Spleen (tissue), 7 donors: ENCODE measurements at regions not wholly inside any gene's neighbourhood (a gene's known extent, or its start where the extent isn't known, plus 50 kb on each side); places are given as distances from the start of the nearest gene placed in this dataset.

Source experiments
- POLR2AphosphoS5 ChIP-seq, 3 donors: sonication (generic); formaldehyde crosslinking; IDR thresholded peaks; one replicate each; pipeline ENCODE4 v1.5.1; 2017; ENCODE audit warnings: antibody characterized with exemption in 3 of 3
- TF ChIP-seq, protein P1 (sequence below), 11 experiments: fragments of 200-600 bp in 7 of 11; fragments of 450-650 bp in 4 of 11; sonication (generic) in 4 of 11; IDR thresholded peaks in 8 of 11; conservative IDR thresholded peaks in 3 of 11; 1 replicate in 7 of 11; 2 replicates in 4 of 11; pipeline versions ENCODE4 v1.4.0 to v1.8.0; 2016 to 2021; ENCODE audit warnings: antibody characterized with exemption in 11 of 11, inconsistent platforms in 4 of 11, mild to moderate bottlenecking in 1 of 11
- donor health status: DM: no; HTN: no; CAD: no; lungs with moderate emphysema.
- donor health status: DM: no; HTN: no; CAD: no.
- donor health status: DM: no; HTN: no; CAD: no.

DNA sequence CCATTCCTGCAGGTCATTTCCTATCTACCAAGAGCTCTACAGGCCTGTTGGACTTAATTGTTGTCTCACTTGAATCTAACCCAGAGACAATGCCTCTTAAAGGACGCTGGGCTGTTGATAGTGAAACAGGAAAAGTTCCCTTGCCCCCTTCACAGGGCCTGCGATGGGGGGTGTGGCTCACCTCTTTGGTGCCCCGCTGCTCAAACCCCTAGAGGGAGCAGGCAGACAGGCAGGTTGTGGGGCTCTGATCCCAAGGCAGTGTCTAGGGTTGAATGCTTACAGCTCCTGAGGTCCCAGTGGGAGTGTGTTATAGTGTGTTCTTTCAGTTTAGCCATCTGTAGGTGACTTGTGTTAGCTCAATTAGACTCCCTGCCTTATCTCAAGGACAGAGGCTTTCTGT lies 68.0 kb downstream of the OTOR start:
- TF ChIP-seq, protein P1, sequence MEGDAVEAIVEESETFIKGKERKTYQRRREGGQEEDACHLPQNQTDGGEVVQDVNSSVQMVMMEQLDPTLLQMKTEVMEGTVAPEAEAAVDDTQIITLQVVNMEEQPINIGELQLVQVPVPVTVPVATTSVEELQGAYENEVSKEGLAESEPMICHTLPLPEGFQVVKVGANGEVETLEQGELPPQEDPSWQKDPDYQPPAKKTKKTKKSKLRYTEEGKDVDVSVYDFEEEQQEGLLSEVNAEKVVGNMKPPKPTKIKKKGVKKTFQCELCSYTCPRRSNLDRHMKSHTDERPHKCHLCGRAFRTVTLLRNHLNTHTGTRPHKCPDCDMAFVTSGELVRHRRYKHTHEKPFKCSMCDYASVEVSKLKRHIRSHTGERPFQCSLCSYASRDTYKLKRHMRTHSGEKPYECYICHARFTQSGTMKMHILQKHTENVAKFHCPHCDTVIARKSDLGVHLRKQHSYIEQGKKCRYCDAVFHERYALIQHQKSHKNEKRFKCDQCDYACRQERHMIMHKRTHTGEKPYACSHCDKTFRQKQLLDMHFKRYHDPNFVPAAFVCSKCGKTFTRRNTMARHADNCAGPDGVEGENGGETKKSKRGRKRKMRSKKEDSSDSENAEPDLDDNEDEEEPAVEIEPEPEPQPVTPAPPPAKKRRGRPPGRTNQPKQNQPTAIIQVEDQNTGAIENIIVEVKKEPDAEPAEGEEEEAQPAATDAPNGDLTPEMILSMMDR (IDR thresholded peaks at IDR 0.05 in 8 of 11, conservative IDR thresholded peaks at IDR 0.05 in 3 of 11): no peak
- no peak for TF ChIP-seq POLR2AphosphoS5 (IDR thresholded peaks at IDR 0.05)
